T-helper 1 cell (primary cell): ENCODE measurements at regions not wholly inside any gene's neighbourhood (a gene's known extent, or its start where the extent isn't known, plus 50 kb on each side); places are given as distances from the start of the nearest gene placed in this dataset.
"Not testable (repeated sequence)": the region's sequence is repeated elsewhere in the genome, so short reads cannot be mapped to it uniquely, and the experiment has no call there.

Experiments used
- DNase-seq, 5 donors: peaks; one replicate each; pipeline ENCODE4 v3.0.0-alpha.2; 2012 to 2020

DNA sequence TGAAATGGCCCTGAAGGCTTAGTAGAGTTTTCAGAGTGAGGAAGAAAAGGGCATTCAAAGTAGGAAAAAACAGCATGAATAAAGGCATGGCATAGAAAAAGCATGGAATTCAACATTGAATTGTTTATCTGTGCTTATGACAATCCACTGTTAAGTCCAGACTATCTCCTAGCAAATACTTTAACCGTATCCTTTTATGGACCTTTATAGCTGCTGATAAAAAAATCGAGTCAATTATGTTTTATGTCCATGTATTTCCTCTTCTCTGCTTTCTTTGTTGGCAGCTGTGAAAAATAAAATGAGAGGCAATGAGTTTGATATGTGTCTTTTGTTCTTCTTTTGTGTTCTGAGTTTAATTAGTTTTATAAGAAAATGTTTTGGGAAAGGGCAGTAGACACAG is 70.4 kb downstream of the TDRD15 start:
- DNase-seq = no peak

DNA sequence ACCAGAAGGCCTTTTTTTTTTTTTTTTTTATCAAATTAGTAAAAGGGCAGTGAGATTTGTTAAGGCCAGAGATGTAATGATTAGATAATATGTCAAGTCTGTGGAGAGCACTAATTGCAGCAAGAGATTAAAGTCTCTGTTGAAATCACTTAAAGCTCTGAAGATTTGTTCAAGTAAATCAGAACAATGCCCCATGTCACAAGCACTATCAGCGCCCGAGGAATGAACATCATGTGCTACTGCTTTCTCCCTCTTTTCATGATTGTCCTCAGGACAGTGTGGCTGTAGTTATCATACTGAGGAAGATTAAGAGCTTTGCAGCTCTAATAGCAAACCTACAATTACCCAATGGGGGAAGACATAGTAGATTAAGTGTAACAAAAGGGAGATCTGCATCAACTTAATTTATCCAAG is 71.1 kb downstream of the TDRD15 start:
- DNase-seq = no peak

DNA sequence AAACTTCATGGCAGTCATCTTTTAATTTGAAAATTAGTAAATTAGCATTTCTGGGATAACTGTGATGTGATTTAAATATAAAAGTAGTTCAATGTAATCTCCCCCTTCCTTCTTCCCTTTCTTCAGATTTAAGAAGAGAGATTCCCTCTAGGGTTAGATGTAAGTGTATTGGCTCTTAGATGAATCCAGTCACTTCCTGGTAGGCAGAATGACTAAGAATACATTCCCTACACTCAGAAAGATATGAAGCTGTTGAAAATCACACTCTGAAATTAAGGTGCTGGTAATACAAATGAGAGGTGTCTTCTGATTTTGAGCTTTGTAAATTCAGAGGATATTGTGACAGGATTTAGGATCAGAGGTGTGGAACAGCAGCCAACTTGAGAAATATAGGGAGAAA is 71.6 kb downstream of the TDRD15 start:
- DNase-seq = no peak

DNA sequence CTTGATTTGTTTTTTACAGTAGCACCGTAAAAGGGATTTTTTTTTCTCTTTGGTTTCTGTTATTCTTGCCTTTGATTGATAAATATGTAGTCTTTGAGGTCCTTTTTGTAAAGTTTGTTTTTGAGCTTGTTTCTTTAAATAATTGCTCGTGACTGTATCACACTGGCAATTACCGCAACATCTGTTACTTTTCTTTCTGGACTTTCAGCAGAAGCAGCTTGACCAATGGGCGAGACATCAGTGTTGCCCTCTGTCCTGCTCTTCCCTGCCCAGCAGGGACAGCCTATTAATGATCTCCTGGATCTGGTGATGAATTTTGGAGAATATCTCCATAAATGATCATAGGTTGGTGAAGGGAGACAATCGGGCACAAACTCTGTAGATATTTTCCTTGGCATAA is 74.9 kb downstream of the TDRD15 start:
- DNase-seq = no peak

DNA sequence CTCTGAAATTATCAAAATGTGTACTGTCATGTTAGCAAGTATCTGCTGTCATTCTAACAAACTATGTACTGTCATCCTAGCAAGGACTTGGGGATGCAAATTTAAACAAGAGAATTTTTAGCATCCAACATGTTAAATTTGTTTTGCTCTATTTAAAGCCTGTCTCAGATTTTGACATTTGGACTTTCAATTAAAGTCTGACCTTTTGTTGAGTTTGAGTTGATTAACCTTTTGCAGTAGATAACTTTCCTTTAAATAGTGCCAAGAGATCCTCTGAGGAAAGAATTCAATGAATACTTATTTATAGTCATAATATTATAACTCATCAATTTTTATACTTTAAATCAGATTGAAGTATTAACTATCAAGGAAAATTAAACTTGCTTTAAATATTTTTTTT is 80.2 kb downstream of the TDRD15 start:
- no peak for DNase-seq

DNA sequence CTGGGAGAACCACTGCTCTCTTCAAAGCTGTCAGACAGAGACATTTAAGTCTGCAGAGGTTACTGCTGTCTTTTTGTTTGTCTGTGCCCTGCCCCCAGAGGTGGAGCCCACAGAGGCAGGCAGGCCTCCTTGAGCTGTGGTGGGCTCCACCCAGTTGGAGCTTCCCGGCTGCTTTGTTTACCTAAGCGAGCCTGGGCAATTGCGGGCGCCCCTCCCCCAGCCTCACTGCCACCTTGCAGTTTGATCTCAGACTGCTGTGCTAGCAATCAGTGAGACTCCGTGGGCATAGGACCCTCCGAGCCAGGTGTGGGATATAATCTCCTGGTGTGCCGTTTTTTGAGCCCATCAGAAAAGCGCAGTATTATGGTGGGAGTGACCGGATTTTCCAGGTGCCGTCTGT is 90.3 kb downstream of the TDRD15 start:
- not testable (repeated sequence) for DNase-seq

DNA sequence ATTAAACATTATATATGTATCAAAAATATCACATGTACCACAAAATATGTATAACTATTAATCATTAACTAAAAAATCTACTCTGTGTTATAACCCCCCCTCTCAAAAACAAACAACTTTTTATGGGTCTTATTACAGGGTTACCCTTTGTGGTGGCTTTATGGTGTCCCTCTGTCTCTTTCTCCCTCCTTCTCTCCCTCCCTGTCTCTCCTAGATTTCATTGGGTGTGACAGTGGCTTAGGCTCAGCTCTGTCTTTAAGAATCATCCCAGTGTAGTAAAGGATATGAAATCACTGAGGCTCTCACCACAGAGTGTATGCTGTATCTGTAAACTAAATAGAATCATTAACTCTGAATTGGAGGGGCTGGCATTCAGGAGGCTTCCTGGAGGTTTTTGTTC is 93.7 kb downstream of the TDRD15 start:
- DNase-seq = no peak

DNA sequence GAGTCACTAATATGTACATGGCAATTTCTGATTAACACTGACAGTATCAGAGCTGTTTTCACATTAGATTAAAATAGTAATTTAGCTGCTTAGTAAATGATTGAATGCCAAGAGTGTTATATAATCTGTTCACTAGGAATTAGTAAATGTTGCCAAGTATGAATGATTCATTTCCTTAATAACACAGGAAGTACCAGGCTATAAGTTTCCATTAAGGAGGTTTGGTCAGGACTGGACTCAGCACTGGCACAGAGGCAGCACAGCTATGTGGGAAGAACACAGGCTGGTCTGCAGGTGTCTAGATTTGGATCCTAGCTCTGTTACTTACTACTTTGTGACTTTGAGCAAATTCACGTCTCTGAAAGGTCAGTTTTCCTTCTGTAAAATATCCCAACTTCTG is 97.2 kb downstream of the TDRD15 start:
- DNase-seq = no peak

DNA sequence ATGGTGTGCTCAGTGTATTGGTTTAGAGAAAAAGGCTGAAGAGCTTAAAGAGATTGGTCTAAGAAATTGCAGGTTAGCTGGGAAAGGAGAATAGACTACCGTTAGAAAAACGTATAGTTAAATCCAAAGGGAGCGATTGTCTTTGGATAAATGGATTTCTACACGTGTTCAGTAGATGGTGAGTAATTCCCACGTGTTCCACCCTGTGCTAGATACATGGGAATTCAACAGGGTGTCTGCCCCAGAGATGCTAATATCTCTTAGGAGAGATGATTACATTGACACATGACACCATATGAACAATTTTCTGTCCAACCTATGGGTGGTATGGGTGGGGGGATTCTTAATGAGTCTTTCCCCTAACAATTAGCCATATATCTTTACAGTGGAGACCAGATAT is 99.8 kb downstream of the TDRD15 start:
- no peak for DNase-seq

DNA sequence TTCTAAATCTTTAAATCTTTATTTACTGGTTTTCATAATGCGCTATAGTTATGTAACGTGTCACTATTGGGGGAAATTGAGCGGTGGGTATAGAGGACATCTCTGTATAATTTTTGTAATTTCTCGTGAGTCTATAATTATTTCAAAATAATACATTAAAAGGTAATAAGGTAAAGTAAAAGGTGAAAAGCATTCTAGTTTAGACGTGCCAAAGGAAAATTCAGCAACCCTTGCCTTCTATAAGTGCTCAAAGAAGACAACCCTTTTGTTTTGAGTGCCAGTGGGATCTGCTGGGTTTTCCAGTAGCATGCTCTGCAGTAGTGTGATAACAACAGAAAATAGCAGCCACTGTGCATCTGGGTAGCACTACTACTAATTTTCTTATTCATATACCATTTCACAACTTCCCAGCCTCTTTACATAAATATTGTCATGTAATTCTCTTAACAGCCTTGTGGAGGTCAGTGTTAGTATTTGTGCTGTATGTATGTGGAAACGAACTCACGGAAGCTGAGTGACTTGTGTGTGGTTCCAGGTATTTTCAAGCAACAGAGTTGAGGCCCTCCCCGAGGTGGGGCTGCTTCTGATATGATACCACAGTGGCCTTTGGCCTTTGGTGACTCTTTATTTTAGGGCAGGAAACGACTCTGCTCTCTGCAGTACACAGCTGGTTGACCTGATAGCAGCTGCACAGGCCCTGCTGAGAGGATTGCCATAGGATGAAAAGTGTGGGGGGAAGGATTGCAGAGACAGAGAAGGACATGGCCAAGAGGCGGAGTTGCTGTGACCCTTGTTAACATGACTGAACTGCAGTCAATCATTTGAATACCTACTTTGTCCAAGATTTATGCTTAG is 104.5 kb downstream of the TDRD15 start:
- DNase-seq = no peak

DNA sequence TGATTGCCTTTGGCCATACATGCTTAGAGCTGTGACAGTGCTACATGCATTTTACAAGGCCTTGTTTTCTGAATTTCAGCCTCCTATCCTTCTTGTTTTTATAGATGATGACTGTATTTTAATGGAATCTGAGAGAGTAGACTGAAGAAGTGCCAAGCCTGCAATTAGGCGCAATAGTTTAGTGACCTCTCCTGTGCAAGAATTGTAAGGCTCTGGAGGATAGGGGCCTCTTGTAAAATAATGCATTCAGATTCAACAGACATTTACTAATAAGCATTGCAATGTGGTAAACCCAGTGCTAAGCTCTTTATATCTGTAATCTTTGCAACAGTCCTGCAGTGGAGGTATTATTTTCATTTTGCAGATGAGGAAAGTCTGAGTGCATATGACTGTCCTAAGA is 105.5 kb downstream of the TDRD15 start:
- DNase-seq = no peak

DNA sequence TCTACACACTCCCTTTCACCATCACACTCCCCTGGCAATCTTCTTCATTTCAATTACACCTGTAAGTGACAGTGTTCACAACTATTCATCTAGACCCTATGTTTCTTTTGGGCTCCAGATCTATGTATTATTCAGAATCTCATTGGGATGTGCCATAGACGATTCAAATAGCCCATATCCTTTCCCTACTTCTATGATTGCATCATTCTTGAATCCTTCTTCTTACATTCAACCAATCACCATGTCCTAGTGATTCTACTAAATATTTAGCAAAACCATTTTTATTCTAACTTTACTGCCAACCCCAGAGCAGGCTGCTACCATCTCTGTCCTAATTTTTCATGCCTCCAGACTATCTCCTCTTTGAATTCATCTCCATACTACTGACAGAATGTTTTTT is 106.4 kb downstream of the TDRD15 start:
- no peak for DNase-seq

DNA sequence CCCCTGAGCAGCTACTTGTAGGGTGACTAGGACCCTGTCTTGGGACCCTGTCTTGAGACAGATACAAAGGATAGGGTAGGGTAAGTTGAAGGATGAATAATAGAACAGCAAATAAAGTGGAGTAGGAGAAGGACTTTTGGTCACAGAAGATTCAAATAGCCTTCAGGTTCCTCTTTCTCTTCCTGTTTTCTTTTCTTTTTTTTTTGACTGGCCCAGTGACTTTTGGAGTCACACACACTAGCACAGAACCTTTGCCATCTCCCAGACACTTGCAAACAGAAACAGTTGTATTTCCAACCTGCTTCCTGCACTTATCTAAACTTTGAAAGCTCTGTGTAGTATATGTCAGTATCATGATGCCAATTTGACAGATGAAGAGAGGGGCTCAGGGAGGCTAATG is 108.2 kb downstream of the TDRD15 start:
- no peak for DNase-seq

DNA sequence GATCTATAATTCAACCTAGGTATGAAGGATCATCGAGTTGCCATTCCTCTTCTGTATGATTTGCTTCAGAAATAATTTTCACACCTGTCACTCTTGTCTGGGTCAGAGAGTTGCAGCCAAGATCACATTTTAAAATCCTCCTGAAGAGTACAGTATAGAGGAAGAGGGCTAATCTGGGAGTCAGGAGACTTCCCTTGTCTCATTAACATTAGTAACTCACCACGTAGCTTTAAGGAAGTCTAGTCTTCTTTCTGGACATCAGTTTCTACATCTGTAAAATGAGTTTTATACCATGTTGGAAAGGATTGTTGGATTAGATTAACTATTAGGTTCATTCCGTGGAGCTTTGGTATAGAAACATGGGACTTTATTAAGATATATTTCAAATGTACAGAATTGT is 109.4 kb downstream of the TDRD15 start:
- no peak for DNase-seq

DNA sequence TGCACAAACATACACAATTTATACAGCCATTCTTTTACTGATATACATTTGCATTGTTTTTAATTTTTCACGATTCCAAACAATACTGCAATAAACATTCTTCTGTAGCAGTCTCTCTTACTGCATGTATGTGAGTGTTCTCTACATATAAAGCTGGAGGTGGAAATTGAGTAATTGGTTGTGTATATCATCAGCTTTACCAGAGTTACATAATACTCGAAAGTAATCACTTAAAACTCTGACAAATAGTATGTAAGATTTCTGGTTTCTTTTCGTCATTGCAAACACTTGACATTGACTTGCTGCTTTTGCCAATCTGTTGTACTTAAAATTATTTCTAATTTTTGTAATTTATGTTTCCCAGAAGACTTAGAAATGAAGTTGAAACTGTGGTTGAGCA is 110.2 kb downstream of the TDRD15 start:
- DNase-seq = no peak

DNA sequence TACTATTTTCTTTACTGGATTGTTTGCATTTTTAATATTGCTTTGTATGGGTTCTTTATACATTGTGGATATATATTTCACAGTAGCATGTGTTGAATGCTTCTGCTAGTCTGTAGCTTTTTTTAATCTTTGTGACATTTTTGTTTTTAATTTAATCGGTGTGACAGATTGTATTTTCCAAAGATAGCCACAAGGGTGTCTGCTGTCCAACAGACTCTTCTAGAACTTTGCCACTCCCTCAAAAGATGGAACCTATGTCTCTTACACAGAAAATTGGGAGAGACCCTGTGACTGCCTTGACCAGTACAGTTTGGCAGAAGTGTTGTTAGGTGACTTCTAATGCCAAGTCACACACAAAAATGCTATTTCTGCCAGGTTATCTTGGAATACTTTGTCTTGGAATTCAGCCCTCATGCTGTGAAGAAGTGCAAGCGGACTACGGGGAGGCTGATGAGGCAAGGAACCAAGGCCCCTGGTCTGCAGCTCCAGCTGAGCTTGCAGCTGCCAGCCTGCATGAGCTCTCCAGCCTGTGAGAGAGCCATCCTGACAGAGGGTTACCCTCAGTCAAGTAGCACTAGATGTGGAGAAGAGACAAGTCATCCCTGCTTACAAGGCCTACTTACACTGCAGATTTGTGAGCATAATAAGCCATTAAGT is 110.8 kb downstream of the TDRD15 start:
- DNase-seq = no peak

DNA sequence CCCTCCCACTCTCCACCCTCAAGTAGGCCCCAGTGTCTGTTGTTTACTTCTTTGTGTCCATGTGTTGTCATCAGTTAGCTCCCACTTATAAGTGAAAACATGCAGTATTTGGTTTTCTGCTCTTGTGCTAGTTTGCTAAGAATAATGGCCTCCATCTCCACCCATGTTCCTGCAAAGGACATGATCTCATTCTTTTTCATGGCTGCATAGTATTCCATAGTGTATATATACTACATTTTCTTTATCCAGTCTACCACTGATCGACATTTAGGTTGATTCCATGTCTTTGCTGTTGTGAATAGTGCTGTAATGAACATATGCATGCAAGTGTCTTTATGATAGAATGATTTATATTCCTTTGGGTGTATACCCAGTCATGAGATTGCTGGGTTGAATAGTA is 116.0 kb downstream of the TDRD15 start:
- DNase-seq = not testable (repeated sequence)

DNA sequence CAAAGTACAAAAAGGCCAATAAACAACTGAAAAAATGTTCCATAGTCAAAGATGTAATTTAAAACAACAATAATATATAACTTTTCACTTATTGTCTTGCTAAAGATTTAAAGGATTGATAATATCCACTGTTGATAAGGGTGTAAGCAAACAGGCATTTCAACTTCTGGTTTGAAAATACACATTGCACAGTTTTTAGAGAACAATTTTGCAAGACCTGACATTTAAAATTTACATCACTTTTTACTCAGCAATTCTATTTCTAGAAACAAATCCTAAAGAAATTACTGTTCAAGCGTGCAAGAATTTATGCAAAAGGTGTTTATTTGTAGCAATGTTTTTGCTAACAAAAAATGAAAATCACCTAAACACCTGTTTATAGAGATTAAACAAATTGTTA is 120.4 kb downstream of the TDRD15 start:
- DNase-seq = no peak

DNA sequence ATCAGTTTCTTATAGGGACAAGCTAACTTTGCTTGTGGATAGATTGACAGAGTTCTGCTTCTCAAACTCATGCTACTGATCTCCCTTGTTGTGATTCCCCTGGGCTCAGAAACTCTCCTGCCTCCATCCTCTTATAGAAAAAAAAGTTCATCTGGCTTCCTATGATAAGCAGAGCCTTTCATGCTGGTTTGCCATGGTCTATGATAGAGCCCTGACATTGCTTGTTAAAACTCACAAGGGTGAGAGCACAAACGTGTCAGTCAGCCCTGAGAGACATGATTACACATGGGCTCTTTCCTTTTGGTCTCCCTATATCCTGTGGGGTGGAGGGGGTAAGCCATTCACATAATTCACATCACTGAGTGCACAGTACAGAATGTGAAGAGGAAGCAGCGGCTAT is 121.8 kb downstream of the TDRD15 start:
- no peak for DNase-seq

DNA sequence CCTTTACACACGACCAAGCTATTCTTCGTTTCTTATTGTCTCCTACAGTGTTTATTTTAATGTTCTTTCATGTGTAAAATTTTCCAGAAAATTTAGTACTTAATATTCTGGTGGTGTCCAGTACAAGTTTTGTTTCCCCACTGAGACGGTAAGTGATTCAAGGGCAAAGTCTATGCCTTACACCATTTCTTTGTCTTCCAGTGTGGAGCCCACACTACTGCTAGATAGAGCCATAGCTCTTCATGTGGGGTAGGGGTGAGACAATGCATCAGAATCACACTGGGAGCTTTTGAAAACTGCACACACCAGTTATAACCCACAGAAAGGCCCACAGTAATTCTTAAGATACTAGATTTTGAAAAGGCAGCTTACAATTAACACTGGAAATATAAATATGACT is 125.6 kb downstream of the TDRD15 start:
- DNase-seq = no peak

DNA sequence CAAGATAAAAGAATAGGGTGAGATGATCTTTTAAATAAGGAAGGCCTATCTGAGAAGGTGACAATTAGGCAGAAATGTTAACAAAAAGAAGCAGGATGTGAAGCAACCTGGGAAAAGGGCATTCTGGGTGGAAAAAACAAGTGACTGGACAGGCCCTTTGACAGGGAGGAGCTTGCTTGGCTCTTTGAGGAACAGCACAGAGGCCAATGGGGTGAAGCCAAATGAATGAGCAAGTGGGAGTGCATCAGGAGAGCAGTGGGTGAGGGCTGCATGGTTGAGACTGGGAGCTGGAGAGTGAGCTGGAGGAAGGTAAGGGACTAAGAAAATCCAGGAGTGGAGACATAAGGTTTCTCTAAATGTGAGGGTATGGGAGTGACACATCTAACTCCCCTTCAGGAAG is 126.9 kb downstream of the TDRD15 start:
- DNase-seq = no peak

DNA sequence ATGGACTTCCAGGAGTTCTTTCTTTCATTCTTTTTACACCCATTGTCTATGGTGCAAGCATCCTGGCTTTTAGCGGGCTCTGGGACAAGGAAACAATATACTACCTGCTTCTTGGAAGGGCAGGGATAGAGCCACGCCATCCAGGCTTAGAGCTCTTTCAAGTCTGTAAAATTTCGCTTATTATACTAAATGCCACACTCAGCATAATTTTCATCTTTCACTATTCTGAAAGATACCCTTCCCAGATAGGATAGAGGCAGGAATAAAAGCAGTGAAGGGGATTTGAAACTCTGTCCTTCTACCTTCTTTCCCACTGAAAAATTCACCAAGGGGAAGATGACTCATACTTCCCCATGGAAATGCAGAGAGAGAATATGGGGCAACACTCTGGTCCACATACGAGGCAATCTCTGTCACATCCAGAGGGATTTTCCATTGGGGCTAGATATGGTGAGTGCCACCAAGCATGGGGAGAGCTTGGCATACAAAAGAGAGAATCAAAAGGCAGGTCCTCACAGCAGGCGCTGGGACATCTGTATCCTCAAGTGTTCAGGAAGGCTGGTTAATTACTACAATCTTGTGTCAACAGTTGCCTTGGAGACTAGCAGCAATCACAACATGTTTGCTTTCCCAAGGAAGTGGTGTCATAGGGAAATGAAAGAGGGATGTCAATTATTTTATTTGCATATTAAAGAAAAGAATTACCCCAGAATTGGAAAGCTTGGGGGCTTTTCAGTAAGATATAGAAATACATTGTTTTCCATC is 127.6 kb downstream of the TDRD15 start:
- DNase-seq = no peak

DNA sequence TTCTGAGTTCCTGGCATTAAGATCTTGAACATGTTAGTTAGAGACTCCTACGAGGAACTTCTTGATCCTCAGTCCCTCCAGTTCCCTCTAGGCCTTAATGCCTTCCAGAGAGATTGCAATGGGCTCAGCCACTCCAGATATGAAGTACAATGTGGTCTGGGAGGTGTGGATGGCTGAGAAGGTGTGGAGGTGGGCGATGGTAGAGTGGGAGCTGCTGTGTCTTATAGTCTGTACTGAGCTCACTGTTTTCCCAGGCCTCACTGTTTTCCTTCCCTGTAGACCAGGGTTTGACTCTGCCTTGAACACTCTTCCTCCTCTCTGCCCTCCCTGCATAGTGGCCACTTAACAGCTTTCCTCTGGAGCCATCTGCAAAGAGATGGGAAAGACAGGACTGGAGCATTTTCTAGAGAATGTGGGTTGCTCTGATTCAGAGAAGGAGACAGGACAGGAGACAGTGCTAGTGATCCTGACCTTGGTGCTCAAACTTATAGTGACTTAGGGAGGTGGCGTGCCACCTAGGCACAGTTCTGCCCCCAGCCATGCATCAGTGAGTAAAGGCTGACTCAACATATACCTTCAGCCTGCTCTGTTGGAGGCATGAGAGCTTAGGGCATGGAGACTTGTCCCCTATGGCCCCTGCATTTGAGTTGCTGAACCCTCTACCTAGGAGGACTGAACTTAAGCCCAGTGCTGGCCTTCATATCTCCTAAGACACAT is 129.7 kb downstream of the TDRD15 start:
- no peak for DNase-seq
